T-helper 22 cell (primary cell): ENCODE measurements at regions not wholly inside any gene's neighbourhood (a gene's known extent, or its start where the extent isn't known, plus 50 kb on each side); places are given as distances from the start of the nearest gene placed in this dataset.
"Not testable (repeated sequence)": the region's sequence is repeated elsewhere in the genome, so short reads cannot be mapped to it uniquely, and the experiment has no call there.

ENCODE experiments used
- DNase-seq: peaks from one replicate; pipeline ENCODE4 v3.0.0-alpha.2; 2020; ENCODE audit warnings: low read depth

DNA sequence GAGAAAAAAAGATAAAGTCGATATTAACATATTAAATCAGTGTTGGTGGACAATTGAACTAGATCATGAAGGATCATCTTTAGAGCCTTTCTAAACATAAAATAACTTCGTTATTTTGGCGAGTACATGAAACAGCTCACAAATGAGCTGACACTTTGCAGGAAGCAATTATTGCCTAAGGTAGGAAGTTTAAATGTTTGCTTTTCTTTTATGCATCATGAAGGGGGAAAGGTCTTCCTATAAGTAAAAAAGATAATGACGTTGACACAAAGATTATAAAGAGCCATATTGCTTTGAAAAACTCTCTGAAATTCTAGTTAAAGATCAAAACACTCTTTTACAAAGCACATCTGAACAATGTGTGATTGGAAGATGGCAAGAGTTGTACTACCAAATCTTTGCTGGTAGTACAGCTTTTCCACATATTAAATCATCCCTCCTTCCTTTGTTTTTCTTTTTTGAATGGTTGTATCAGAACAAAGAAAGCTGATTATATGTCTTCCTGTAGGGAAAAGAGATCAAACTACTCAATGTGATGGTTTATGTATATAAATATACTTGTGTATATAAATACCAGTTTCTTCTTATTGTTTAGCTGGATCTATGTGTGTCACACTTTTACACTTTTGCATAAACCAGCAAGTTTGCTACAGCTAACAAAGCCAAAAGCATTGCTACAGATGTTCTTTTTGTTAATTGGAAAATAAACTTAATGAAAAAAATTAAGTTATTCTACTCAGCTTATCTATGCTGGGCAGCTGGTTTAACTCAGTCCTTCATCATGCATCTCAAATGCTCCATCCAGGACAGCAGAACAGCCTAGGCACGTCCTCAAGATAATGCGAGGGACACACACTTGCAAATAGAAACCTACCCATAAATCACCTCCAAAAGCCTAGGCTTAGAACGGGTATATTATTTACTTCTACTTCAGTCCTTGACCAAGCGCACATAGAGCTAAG is 850.8 kb upstream of the ROBO1 start:
- no peak for DNase-seq

DNA sequence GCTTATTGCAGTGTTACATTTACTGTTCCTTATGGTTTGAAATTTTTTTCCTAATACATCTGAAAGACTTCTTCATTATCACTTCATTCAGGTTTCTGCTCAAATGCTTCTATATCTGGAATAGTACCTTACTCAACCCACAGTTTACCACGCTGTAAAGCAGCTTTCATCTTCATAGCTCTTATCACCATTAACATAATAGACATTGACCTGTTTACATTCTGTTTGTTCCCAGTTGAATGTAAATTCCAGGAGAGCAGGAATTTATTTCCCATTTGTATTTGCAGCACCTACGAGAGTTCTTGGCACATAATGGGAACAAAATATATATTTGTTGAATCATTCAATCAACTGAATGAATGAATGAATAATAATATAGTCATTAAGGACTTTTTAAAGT is 844.6 kb upstream of the ROBO1 start:
- no peak for DNase-seq

DNA sequence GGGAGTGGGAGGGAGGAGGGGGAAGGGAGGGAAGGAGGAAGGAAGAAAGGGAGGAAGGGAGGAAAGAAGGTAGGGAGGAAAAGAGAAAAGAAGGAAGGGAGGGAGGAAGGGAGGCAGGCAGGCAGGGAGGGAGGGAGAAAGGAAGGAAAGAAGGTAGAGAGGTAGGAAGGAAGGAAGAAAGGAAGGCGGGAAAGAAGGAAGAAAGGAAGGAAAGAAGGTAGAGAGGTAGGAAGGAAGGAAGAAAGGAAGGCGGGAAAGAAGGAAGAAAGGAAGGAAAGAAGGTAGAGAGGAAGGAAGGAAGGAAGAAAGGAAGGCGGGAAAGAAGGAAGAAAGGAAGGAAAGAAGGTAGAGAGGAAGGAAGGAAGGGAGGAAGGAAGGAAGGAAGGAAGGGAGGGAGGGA is 840.3 kb upstream of the ROBO1 start:
- DNase-seq = not testable (repeated sequence)

DNA sequence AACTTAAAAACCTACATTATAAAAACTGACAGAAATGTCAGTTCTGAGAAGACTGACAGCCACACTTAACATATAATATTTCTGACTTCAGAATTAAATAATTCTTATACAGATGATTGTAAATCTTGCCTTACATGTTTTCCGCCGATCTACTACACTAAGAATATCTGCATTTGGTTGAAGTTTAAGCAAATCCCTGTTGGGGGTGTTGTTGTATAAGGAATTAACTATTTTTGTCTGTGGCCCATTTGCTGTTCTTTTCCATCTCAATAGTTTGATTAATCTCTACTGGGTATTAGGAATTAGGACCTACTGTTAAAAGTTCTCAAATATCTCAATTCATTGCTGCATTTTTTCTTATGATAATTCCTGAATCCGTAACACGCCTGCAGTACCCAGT is 838.3 kb upstream of the ROBO1 start:
- no peak for DNase-seq

DNA sequence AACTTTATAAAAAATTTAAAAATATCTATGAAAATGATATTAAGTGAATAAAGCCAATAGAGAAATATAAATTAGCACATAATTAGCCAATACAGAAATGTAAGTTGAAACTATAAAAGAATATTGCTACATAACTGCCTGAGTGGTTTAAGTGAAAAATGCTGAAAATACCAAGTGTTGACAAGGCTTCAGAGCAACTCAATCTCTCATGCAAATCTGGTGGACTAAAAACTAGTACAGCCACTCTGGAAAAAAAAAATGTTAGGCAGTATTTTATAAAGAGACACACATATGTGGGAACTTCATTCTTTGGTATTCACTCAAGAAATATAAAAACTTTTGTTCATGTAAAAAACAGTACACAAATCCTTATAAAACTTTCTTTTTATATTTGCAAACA is 833.7 kb upstream of the ROBO1 start:
- DNase-seq = no peak

DNA sequence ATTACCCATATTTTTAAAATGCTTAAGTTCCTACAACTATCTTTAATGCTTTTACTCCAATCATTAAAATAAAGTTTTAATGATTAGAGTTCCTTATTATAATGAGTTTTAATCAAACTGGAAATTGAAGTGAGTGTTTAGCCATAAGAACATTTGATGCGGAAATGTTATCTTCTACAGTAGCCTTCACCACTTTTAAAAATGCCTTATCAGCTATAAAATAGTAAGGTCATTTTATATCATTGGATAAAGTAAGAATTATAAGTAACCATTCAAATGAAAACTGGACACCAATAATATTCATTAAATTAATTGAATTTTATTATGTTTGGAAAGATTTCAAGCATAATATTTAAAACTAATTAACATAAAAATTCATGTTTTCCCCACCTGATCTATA is 825.0 kb upstream of the ROBO1 start:
- no peak for DNase-seq

DNA sequence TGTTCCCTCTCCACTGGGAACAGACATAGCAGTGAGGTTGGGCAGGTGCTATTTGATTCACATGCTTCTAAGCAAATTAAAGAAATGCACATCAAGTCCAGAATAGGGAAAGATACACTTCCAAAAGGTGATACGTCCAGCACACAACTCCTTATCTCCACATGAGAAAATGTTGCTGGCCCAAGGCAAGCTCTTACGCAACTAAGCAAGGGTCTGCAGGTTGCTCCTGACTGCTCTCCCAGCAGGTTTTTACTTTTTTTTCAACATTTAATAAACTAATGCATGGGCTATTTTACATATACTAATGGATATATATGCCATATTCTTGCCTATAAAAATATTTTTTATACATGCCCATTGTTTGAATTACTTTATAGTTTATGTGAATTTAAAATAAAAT is 818.5 kb upstream of the ROBO1 start:
- no peak for DNase-seq

DNA sequence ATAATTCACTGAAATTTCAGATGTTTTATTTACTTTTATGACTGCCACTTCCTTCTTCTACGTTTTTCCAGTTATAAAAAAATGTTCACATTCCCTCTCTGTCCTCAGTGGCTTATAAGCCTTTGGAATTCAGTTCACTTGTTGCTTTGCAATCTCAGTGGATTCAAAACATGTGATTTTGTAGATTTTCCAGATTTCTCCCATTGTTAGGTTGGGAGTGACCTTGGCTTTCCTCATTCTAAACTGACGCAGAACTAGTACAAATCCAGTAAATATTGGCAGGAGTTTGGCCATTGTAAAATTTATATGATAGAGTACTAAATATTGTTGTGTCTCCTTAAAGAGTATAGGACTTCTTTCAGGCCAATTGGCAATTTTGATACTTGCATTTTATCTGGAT is 812.3 kb upstream of the ROBO1 start:
- no peak for DNase-seq

DNA sequence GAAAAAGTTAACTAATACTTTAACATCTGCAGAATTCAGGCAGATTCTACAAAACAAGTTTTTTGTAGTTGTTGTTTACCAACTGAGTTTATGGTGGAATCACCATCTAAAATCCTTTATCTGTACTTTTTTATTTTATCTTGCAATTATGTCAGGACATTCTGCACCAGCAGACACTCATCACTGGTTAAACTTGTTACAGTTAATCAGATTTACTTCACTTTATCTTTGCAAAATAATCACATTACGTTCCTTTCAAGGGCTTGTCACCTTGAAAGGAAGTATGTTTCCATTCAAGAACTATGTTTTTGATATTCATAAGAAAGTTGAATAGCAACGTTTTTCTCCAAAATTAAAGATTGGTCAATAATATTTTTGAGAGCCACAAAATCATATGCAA is 796.6 kb upstream of the ROBO1 start:
- DNase-seq = no peak

DNA sequence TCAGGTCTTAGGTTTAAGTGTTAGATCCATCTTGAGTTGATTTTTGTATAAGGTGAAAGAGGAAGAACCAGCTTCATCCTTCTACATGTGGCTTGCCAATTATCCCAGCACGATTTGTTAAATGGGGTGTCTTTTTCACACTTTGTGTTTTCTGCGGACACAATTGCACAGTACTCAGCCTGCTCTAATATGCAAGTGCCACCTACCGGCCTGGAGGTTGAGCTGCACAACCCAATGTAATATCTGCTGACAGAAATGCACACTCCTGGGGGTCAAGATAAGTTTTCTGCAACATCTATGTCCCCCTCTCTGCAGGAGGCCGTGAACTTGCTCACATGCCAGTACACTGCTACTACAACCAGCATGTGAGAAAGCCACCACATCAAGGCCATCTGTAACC is 791.9 kb upstream of the ROBO1 start:
- DNase-seq = no peak

DNA sequence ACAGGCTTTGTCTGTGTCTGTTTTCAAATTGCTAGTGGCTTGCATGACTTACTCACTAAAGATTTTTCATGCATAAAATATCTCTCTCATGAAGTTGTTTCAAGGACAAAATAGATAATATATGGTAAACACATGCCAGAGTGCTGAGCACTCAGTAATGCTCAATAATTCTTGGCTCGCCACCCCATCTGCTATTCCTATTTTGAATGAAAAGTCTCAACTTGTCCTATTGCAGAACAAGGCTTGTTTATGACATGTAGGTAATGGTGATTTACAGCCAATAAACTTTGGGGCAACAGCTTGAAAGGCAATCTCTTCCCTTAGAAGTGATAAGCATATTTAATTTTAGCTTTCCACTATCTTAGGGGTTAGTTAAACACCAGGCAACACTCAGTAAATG is 789.0 kb upstream of the ROBO1 start:
- no peak for DNase-seq

DNA sequence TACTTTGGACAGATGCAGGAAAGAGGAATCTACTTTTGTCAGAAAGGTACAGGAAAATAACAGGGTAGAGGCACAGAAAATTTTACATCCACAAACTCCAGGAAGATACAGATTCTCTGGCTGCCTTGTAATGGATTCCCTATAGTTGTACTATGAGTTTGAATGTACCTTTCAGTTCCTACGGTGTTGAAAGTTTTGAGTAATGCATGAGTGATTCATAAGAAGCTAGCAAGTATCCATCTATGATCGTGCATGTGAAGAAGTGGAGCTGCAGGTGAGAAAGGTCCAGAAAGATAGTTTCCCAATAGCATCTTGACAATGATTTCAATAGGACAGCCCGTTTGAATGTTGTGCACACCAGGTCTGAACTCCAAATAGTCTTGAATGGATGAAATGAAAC is 786.5 kb upstream of the ROBO1 start:
- no peak for DNase-seq

DNA sequence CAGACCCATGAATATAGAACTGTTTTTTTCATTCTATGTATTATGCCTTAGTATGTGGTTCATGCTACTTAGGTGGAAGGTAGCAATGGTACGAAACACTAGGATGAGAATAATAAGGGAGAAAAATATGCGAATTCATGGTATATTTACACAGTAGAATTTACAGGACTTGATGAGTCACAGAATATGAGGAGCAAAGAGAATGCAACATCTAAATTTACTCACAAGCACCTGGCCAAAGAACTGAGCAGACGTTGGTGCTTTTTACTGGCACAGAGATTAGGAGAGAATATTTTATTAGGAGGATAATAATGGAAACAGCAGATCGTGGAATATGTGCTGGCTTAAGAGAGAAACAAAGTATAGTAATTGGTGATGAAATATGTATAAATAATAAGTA is 785.4 kb upstream of the ROBO1 start:
- no peak for DNase-seq

DNA sequence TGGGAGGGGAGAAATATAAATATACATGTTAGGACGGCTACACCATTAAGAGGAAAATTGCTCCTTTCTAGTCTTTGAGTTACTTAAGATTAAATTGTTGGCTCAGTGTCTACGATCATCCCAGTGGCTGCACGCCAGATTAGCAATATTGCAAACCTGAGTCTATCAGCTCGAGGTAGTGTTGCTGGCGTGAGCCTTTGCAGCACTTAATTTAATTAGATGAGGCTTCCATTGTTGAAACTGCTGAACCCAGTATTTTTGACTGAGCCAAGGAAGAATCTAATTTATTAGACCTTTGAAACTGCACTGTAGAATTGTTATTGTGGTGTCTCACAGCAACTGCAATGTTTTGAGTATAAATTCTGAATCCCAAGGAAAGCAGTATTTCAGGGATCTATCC is 782.4 kb upstream of the ROBO1 start:
- no peak for DNase-seq

DNA sequence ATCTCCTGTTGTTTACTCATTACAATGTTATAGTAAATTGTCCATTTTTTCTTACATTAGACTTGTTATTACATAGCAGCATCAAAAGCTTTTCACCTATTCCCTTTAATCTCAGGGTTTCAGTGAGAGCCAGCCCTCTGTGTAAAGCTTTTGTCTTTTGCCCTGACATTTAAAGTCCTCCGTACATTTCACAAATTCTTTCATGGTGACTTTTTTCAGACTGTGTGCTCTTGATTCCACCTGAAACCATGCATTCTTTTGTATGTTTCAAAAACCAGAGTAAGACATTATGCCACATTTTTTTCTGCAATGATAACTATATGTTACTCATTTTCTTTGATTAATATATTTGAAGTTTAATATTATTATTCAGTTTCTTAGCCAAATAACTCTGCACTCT is 781.4 kb upstream of the ROBO1 start:
- no peak for DNase-seq

DNA sequence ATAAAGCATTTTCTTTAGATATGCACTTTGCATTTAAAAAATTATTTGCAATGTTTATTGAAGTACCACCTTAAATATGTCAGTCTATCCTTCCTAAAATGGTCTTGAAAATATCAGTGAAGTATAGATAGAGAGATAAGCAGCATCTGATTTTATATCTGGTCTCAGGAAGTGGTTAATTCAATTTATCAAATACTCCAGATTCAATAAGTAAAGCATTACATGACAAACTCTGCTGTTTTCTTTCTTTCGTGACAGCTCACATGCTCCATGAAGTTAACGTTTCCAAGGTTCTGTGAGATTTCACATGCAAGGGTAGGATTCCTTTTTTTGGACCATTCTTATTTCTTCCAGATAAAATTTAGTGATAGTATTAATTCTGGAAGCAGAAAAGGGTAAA is 775.4 kb upstream of the ROBO1 start:
- no peak for DNase-seq

DNA sequence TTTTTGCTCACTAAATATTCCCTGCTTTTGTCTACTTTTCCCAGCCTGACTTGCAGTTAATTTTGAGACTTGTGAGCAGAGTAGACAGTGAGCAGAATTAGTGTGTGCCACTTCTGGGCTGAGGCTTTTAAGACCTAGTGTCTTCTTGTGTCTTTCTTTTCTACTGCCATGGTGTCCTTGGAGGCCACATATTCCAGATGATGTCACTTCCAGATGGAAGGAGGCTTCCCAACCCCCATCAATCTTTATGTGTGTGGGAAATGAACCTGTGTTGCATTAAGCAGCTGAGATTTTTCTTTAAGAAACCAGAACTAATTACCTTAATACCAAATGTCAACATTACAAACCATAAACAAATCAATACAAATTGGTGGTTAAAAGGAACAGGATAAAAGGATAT is 774.7 kb upstream of the ROBO1 start:
- DNase-seq = no peak

DNA sequence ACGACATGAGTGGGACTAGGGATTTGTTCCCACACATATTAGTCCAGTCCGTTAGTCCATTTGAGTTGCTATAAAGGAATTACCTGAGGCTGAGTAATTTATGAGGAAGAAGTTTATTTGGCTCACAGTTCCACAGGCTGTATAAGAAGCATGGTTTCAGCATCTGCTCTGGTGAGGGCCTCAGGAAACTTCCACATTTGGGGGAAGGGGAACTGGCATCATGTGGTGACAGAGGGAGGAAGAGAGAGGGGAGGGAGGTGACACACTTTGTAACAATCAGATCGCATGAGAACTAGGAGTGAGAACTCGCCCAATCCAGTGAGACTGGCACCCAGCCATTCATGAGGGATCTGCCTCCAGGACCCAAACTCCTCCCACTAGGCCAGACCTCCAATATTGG is 769.9 kb upstream of the ROBO1 start:
- no peak for DNase-seq

DNA sequence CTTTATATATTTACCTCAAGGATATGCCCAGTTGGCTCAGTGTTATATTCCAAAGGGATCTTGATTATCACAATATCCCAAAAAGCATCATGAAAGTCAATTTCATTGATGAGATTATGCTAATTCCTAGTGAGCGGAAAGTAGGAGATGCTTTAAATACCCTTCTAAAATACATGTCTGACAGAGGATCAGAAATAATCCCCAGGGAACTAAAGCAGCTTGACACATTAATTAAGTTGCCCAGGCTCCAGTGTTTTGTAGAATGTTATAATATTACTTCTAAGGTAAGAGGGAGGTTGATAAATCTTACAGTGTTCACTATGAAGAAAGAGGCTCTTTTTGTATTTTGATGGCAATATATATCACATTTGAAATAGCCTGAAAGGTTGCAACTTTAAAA is 767.5 kb upstream of the ROBO1 start:
- DNase-seq = no peak

DNA sequence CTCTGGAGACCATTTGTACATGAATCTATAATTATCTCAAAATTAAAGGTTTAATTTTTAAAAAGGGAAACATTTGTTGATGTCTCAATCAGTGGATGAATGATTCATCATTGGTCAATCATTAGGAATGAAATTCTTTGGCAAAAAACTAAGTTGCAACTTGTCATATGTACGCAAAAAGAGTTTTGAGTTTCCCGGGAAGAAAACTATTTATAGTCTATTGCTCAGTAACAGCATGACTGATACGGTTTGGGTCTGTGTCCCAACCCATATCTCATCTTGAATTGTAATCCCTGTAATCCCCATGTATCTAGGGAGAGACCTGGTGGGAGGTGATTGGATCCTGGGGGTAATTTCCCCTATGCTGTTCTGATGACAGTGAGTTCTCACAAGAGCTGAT is 765.8 kb upstream of the ROBO1 start:
- DNase-seq = no peak

DNA sequence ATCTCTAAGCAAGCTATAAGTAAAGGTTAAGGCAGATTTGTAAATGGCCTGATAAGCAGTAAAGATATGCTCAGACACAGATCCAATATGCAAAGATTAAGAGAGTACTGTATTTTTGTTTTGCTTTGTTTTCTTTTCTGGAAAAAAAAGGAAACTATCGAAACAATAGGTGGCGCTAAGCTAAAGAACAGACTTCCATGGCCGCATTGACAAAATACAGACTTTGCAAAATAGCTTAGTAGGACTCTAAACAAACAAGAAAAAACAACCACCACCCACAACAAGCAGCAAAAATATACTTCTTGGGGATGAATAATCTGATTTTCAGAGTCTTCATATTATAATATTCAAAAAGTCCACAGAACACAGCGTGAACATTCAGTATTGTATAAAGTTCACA is 758.4 kb upstream of the ROBO1 start:
- no peak for DNase-seq

DNA sequence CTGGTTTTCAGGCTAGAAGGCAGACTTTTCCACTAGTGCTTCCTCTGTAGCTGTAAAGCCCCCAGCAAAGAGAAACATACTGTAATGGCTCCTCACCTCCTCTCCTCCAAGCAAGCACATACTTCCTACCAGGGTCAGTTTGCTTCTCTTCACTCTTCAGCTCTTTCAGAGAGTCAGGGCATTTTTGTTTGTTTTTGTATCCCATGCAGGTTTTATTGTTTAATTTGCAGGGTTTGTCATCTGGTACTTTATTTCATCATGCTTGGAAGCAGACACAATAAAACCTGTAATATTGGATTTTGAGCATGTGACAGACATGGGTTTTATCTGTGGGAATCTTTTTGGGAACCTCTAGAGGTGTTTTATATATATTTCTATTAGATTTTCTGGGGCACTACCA is 753.3 kb upstream of the ROBO1 start:
- DNase-seq = no peak

DNA sequence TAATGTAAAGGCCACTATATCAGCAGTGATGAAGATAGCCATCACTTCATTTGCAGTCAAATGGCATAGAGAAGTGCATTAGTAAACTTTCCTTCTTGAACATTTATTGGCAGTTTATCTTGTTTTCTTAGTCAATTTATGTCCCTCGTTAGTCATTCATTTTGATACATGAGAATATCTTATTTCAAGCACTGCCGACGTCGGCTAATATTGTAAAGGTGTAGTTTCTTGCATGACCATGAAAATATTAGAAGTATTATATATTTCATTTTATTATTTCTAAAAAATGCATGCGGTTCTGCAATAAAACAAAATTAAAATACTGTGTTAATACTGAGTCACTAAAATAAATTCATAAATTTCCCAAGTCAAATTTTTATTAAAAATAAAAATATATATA is 751.6 kb upstream of the ROBO1 start:
- no peak for DNase-seq

DNA sequence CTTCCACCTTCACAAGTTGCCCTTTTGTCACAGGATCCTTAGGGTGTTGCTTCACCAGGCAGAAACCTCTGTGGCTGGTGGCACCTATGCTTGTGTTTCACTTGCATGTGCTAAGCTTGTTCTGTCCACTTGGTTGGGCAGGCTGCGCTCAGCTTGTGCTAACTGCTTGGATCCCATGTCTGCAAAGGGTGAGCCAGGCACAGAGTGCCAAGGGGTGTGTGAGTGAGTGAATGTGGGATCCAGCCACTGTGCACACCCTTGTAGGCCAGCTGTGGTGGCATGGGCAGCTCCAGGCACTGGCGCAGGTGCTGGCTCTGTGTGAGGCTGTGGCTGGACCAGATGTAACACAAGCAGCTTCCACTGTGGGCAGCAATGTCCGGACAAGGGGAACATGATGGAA is 728.7 kb upstream of the ROBO1 start:
- no peak for DNase-seq
